VCaP (cell line): ENCODE measurements at regions not wholly inside any gene's neighbourhood (a gene's known extent, or its start where the extent isn't known, plus 50 kb on each side); places are given as distances from the start of the nearest gene placed in this dataset.
A peak's percentile ranks its signal among the peaks of the same experiment; 100 is the strongest.

ENCODE experiments used
- H3K27ac ChIP-seq: fragments of 450-650 bp; 2 replicates; pipeline ENCODE4 v1.5.1; 2017
- CTCF ChIP-seq: fragments of 450-650 bp; conservative IDR thresholded peaks from 2 replicates; pipeline ENCODE4 v1.5.1; 2017; ENCODE audit warnings: mild to moderate bottlenecking, moderate library complexity

- TF ChIP-seq CTCF, result no peak
- no peak overlapping the region for H3K27ac ChIP-seq
These were observed 192.5 kb upstream of the BTG1 start for GRCh38 chr12:92338102-92338501.

- peak overlapping the region; percentile 48 for H3K27ac ChIP-seq
- no peak for TF ChIP-seq CTCF
These were observed 191.5 kb upstream of the BTG1 start for GRCh38 chr12:92337128-92337527.

- no peak for TF ChIP-seq CTCF
These were observed 191.0 kb upstream of the BTG1 start for GRCh38 chr12:92336641-92337040.

GRCh38 chr12:92335831-92336230 lies 190.2 kb upstream of the BTG1 start:
- H3K27ac ChIP-seq, result peak overlapping the region; percentile 48
- TF ChIP-seq CTCF, result no peak

More at GRCh38 chr12:92336641-92337040, 191.0 kb upstream of the BTG1 start:
- peak overlapping the region; percentile 48 for H3K27ac ChIP-seq

- TF ChIP-seq CTCF, result no peak
- no peak overlapping the region for H3K27ac ChIP-seq
These were observed 188.9 kb upstream of the BTG1 start for GRCh38 chr12:92334552-92334951.

- TF ChIP-seq CTCF, result no peak
These were observed 186.9 kb upstream of the BTG1 start for GRCh38 chr12:92332552-92332951.

GRCh38 chr12:92331383-92331782 lies 185.7 kb upstream of the BTG1 start:
- TF ChIP-seq CTCF, result no peak
- H3K27ac ChIP-seq, result no peak overlapping the region

More at GRCh38 chr12:92332552-92332951, 186.9 kb upstream of the BTG1 start:
- H3K27ac ChIP-seq, result no peak overlapping the region

GRCh38 chr12:92330654-92331053 lies 185.0 kb upstream of the BTG1 start:
- no peak overlapping the region for H3K27ac ChIP-seq
- no peak for TF ChIP-seq CTCF
